PC-9 (cell line): ENCODE measurements at regions not wholly inside any gene's neighbourhood (a gene's known extent, or its start where the extent isn't known, plus 50 kb on each side); places are given as distances from the start of the nearest gene placed in this dataset.

Experiments used
- BruUV-seq: library from RNA; stranded (reverse); fragments of 400-500 nt; replicated peaks from 2 replicates; lab custom pipeline; 2021; lab: Mats Ljungman, UMichigan
- CTCF ChIA-PET: fragments of 300-600 bp; sonication (Branson Sonifier 250); formaldehyde crosslinking; loops from one replicate; lab custom pipeline; 2022; ENCODE audit warnings: antibody characterized with exemption; lab: Charles Lee
- POLR2A ChIA-PET: fragments of 300-600 bp; sonication (Branson Sonifier 250); formaldehyde crosslinking; loops from one replicate; lab custom pipeline; 2022; ENCODE audit warnings: antibody characterized with exemption; ENCODE audit not compliant: unreplicated experiment; lab: Charles Lee
- DNase-seq, 2 experiments: peaks; one replicate each; pipeline versions ENCODE4 v3.0.0 to v3.0.0-alpha.2; 2015 to 2022; ENCODE audit warnings: mixed read lengths in 1 of 2
- H2AFZ ChIP-seq: fragments of 200-600 bp; sonication (generic); 2 replicates; pipeline ENCODE4 v1.8.1; 2017; ENCODE audit warnings: antibody characterized with exemption
- H3F3A ChIP-seq: fragments of 200-600 bp; sonication (generic); 2 replicates; pipeline ENCODE4 v1.8.1; 2017; ENCODE audit warnings: antibody characterized with exemption, mild to moderate bottlenecking, low read depth; ENCODE audit not compliant: insufficient read depth
- H3K27ac ChIP-seq: fragments of 200-600 bp; sonication (generic); 2 replicates; pipeline ENCODE4 v1.6.1; 2016; ENCODE audit warnings: mixed run types
- H3K27me3 ChIP-seq: fragments of 200-600 bp; sonication (generic); 2 replicates; pipeline ENCODE4 v1.6.1; 2016; ENCODE audit warnings: low read depth, mixed run types; ENCODE audit not compliant: insufficient read depth
- H3K36me3 ChIP-seq: fragments of 200-600 bp; sonication (generic); 2 replicates; pipeline ENCODE4 v1.6.1; 2016; ENCODE audit warnings: low read depth, mixed run types
- H3K4me1 ChIP-seq: fragments of 200-600 bp; sonication (generic); replicated peaks from 2 replicates; pipeline ENCODE4 v1.6.1; 2016; ENCODE audit warnings: mixed run types; ENCODE audit not compliant: insufficient read depth
- H3K4me2 ChIP-seq: fragments of 200-600 bp; sonication (generic); 2 replicates; pipeline ENCODE4 v1.6.1; 2017; ENCODE audit warnings: mixed run types
- H3K4me3 ChIP-seq: fragments of 200-600 bp; sonication (generic); 2 replicates; pipeline ENCODE4 v1.6.1; 2016; ENCODE audit warnings: mixed run types
- H3K79me2 ChIP-seq: fragments of 200-600 bp; sonication (generic); 2 replicates; pipeline ENCODE4 v1.6.1; 2017; ENCODE audit warnings: low read depth, mixed run types
- H3K9me2 ChIP-seq: fragments of 200-600 bp; sonication (generic); 2 replicates; pipeline ENCODE4 v1.8.1; 2017; ENCODE audit warnings: mild to moderate bottlenecking; ENCODE audit not compliant: insufficient read depth
- H3K9me3 ChIP-seq: fragments of 200-600 bp; sonication (generic); 2 replicates; pipeline ENCODE4 v1.8.1; 2016; ENCODE audit warnings: low read depth; ENCODE audit not compliant: insufficient read depth
- H4K20me1 ChIP-seq: fragments of 200-600 bp; sonication (generic); 2 replicates; pipeline ENCODE4 v1.8.1; 2017; ENCODE audit not compliant: insufficient read depth
- CTCF ChIP-seq: fragments of 200-600 bp; sonication (generic); conservative IDR thresholded peaks from 2 replicates; pipeline ENCODE4 v1.6.1; 2017; ENCODE audit warnings: mixed run types, antibody characterized with exemption, mild to moderate bottlenecking, moderate library complexity
- EZH2 ChIP-seq: fragments of 200-600 bp; sonication (generic); IDR thresholded peaks from 2 replicates; pipeline ENCODE4 v1.8.0; 2017; ENCODE audit warnings: antibody characterized with exemption, low read depth
- intact Hi-C: fragments of 100-400 bp; cut with micrococcal nuclease; formaldehyde crosslinking; loops from one replicate; pipeline ENCODE4 v1.10.0; 2022; ENCODE audit not compliant: unreplicated experiment

DNA sequence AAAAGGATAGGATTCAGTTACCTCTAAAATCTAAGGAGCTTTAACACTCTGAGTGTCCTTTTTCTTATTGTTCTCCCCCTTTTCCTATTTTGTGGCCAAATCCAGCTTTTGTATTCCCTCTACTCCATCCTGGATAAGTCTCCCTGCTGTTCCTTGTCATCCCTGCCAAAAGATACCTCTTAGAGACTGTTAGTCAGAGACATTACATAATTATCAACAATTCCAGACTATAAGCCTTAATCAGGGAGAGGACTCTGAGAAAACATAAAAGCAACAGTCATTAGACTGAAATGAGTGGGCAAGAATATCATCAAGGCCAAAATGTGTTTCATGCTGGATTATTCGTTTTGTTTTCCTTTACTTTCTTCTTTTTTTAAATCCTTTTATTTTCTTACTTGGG lies 206.9 kb downstream of the FAM47B start:
- Histone ChIP-seq H4K20me1 (no peaks in the 10 kb centered on the region), H3F3A (no peaks in the 10 kb centered on the region), H3K27me3 (no peaks in the 10 kb centered on the region), H3K4me1 (no peaks in the 10 kb centered on the region), H2AFZ (no peak overlapping the region), H3K9me2 (no peaks in the 10 kb centered on the region), H3K79me2 (no peaks in the 10 kb centered on the region), H3K4me3 (no peak overlapping the region), H3K4me2 (no peak overlapping the region), H3K36me3 (no peaks in the 10 kb centered on the region), H3K27ac (no peak overlapping the region), H3K9me3 (no peaks in the 10 kb centered on the region)
- no peak for DNase-seq
- CTCF ChIA-PET: no interaction called here
- TF ChIP-seq CTCF: no peak
- BruUV-seq: no TSS peak
- POLR2A ChIA-PET: no interaction called here
- intact Hi-C loops: no loop called here

GRCh38 chrX:35150052-35150451 lies 207.5 kb downstream of the FAM47B start:
- H3K4me3 ChIP-seq: no peak overlapping the region
- ChIA-PET CTCF (no interaction called here), POLR2A (no interaction called here)
- TF ChIP-seq CTCF (no peak), EZH2 (no peak)
- intact Hi-C loops: no loop called here
- no peaks in the 10 kb centered on the region for H3K36me3 ChIP-seq
- no peak for DNase-seq
- H3K27ac ChIP-seq: no peak overlapping the region
- H4K20me1 ChIP-seq: no peaks in the 10 kb centered on the region
- no peaks in the 10 kb centered on the region for H3K9me3 ChIP-seq
- H3K4me1 ChIP-seq: no peaks in the 10 kb centered on the region
- no peaks in the 10 kb centered on the region for H3K27me3 ChIP-seq
- no peak overlapping the region for H3K4me2 ChIP-seq
- BruUV-seq: no TSS peak
- no peaks in the 10 kb centered on the region for H3K79me2 ChIP-seq
- H2AFZ ChIP-seq: no peak overlapping the region
- no peaks in the 10 kb centered on the region for H3F3A ChIP-seq
- H3K9me2 ChIP-seq: no peaks in the 10 kb centered on the region

- DNase-seq: no peak
- H2AFZ ChIP-seq: no peak overlapping the region
- no peak overlapping the region for H3K27ac ChIP-seq
- H3F3A ChIP-seq: no peaks in the 10 kb centered on the region
- CTCF ChIA-PET: no interaction called here
- no peaks in the 10 kb centered on the region for H3K9me2 ChIP-seq
- no TSS peak for BruUV-seq
- intact Hi-C loops: no loop called here
- H3K79me2 ChIP-seq: no peaks in the 10 kb centered on the region
- no peaks in the 10 kb centered on the region for H3K9me3 ChIP-seq
- TF ChIP-seq EZH2 (no peak), CTCF (no peak)
- H3K4me3 ChIP-seq: no peak overlapping the region
- no peak overlapping the region for H3K4me2 ChIP-seq
- no peaks in the 10 kb centered on the region for H3K27me3 ChIP-seq
- H3K4me1 ChIP-seq: no peaks in the 10 kb centered on the region
- H3K36me3 ChIP-seq: no peaks in the 10 kb centered on the region
- no peaks in the 10 kb centered on the region for H4K20me1 ChIP-seq
- POLR2A ChIA-PET: no interaction called here
These were observed 208.1 kb downstream of the FAM47B start for GRCh38 chrX:35150642-35151239.
